ENCODE measurements at regions not wholly inside any gene's neighbourhood (a gene's known extent, or its start where the extent isn't known, plus 50 kb on each side); places are given as distances from the start of the nearest gene placed in this dataset.

DNA sequence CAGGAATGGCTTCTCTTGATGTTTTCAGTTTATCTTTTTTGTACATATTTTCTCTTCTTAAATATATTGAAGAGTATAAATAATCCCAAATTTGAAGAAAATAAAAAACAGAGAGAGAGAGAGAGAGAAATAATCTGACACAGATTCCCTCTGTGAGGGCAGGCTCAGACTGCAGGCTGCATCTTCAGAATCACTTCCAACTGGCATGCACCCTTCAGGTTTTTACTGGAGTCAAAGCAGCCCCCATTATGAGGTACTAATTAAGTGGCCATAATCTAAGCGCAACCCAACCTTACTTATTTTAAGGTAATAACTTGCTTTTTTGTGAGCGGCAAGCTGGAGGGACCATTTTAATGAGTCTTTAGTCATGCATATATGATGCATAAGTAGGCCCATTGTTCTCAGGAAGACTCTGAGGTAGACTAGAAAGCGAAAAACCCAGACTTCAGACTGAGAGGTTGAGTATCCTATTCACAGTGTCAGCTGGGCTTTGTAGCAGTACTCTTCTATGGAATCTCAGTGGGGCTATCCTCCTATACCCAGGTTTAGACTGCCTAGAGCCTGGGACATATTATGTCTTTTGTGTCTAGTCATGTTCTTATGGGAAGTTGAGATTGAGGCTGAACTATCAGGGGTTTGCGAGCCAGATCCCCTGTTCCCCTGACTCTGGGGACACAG is 167.4 kb downstream of the SP3 start:
- Histone ChIP-seq H3K27ac (replicated peaks) (no peak overlapping the region), H3K4me3 (replicated peaks; ENCODE audit: insufficient read depth, low read length) (no peak overlapping the region), H3K27me3 (ENCODE audit: insufficient read depth, poor library complexity, severe bottlenecking) (peaks cover 8% of the 10 kb centered on the region)
- TF ChIP-seq, protein P1, sequence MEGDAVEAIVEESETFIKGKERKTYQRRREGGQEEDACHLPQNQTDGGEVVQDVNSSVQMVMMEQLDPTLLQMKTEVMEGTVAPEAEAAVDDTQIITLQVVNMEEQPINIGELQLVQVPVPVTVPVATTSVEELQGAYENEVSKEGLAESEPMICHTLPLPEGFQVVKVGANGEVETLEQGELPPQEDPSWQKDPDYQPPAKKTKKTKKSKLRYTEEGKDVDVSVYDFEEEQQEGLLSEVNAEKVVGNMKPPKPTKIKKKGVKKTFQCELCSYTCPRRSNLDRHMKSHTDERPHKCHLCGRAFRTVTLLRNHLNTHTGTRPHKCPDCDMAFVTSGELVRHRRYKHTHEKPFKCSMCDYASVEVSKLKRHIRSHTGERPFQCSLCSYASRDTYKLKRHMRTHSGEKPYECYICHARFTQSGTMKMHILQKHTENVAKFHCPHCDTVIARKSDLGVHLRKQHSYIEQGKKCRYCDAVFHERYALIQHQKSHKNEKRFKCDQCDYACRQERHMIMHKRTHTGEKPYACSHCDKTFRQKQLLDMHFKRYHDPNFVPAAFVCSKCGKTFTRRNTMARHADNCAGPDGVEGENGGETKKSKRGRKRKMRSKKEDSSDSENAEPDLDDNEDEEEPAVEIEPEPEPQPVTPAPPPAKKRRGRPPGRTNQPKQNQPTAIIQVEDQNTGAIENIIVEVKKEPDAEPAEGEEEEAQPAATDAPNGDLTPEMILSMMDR (IDR thresholded peaks at IDR 0.05; ENCODE audit: insufficient read depth, low read length), result no peak
- TF ChIP-seq SPI1 (IDR thresholded peaks at IDR 0.05; ENCODE audit: borderline replicate concordance, low read depth) (no peak), GABPA (IDR thresholded peaks at IDR 0.05; ENCODE audit: low read depth) (no peak), POLR2AphosphoS5 (IDR thresholded peaks at IDR 0.05; ENCODE audit: low read depth) (no peak)
- DNase-seq (ENCODE audit: low read depth in 1 of 2, low spot score in 1 of 2), result no peak

- DNase-seq (ENCODE audit: low read depth in 1 of 2, low spot score in 1 of 2), result no peak
- no peak overlapping the region for H3K27ac ChIP-seq (replicated peaks)
- H3K27me3 ChIP-seq (ENCODE audit: insufficient read depth, poor library complexity, severe bottlenecking), result peaks cover 5% of the 10 kb centered on the region
- no peak overlapping the region for H3K4me3 ChIP-seq (replicated peaks; ENCODE audit: insufficient read depth, low read length)
- no peak for TF ChIP-seq REST (IDR thresholded peaks at IDR 0.05; ENCODE audit: insufficient replicate concordance, low read depth)
These were observed 162.7 kb downstream of the SP3 start for GRCh38 chr2:173802518-173802917.

DNA sequence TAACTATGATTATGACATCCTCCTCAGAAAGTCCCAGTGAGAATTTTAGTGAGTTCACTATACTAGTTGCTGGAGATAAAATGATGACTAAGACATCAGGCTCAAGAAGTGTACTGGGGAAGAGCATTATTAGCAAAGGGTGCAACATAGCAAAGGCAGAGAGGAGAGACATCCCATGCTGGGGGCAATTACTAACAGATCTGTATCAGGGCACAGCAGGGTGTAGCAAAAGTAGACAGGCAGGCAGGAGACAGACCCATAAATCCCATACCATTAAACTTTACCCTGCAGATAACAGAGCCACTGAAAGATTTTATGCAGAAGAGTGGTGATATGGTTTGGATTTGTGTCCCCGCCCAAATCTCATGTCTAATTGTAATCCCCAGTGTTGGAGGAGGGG is 161.7 kb downstream of the SP3 start:
- H3K27ac ChIP-seq (replicated peaks), result no peak overlapping the region
- no peak overlapping the region for H3K4me3 ChIP-seq (replicated peaks; ENCODE audit: insufficient read depth, low read length)
- no peak for TF ChIP-seq GABPA (IDR thresholded peaks at IDR 0.05; ENCODE audit: low read depth)
- TF ChIP-seq POLR2AphosphoS5 (IDR thresholded peaks at IDR 0.05; ENCODE audit: low read depth), result no peak
- TF ChIP-seq, protein P1 (IDR thresholded peaks at IDR 0.05; ENCODE audit: insufficient read depth, low read length), result no peak
- TF ChIP-seq SPI1 (IDR thresholded peaks at IDR 0.05; ENCODE audit: borderline replicate concordance, low read depth), result no peak
- TF ChIP-seq REST (IDR thresholded peaks at IDR 0.05; ENCODE audit: insufficient replicate concordance, low read depth), result no peak
- no peak for DNase-seq (ENCODE audit: low read depth in 1 of 2, low spot score in 1 of 2)
- H3K27me3 ChIP-seq (ENCODE audit: insufficient read depth, poor library complexity, severe bottlenecking), result peaks cover 5% of the 10 kb centered on the region

GRCh38 chr2:173806761-173807160 is 158.4 kb downstream of the SP3 start:
- no peak for DNase-seq (ENCODE audit: low read depth in 1 of 2, low spot score in 1 of 2)
- no peak overlapping the region for H3K4me3 ChIP-seq (replicated peaks; ENCODE audit: insufficient read depth, low read length)
- TF ChIP-seq SPI1 (IDR thresholded peaks at IDR 0.05; ENCODE audit: borderline replicate concordance, low read depth), result no peak
- H3K27me3 ChIP-seq (ENCODE audit: insufficient read depth, poor library complexity, severe bottlenecking), result peaks cover 2% of the 10 kb centered on the region
- H3K27ac ChIP-seq (replicated peaks), result no peak overlapping the region

GRCh38 chr2:173808718-173809117 is 156.5 kb downstream of the SP3 start:
- DNase-seq (ENCODE audit: low read depth in 1 of 2, low spot score in 1 of 2), result no peak
- no peak for TF ChIP-seq SPI1 (IDR thresholded peaks at IDR 0.05; ENCODE audit: borderline replicate concordance, low read depth)
- no peak for TF ChIP-seq POLR2AphosphoS5 (IDR thresholded peaks at IDR 0.05; ENCODE audit: low read depth)
- TF ChIP-seq, protein P1 (IDR thresholded peaks at IDR 0.05; ENCODE audit: insufficient read depth, low read length), result no peak
- TF ChIP-seq REST (IDR thresholded peaks at IDR 0.05; ENCODE audit: insufficient replicate concordance, low read depth), result no peak
- no peak for TF ChIP-seq GABPA (IDR thresholded peaks at IDR 0.05; ENCODE audit: low read depth)
- Histone ChIP-seq H3K27ac (replicated peaks) (no peak overlapping the region), H3K27me3 (ENCODE audit: insufficient read depth, poor library complexity, severe bottlenecking) (peaks cover 4% of the 10 kb centered on the region), H3K4me3 (replicated peaks; ENCODE audit: insufficient read depth, low read length) (no peak overlapping the region)
